B cell (primary cell): ENCODE measurements at regions not wholly inside any gene's neighbourhood (a gene's known extent, or its start where the extent isn't known, plus 50 kb on each side); places are given as distances from the start of the nearest gene placed in this dataset.

ENCODE experiments used
- ATAC-seq: fragments of 200-7000 bp; cut with Tn5 transposase; one replicate; pipeline ENCODE4 v1.10.0; 2021; ENCODE audit warnings: low read depth, mild to moderate bottlenecking, moderate number of reproducible peaks, moderate library complexity
- CTCF ChIA-PET: fragments of 350-600 bp; sonication (Branson Sonifier 250); formaldehyde crosslinking; loops from one replicate; lab custom pipeline; 2021; ENCODE audit warnings: antibody characterized with exemption, inconsistent platforms; lab: Charles Lee
- POLR2A ChIA-PET: fragments of 350-600 bp; sonication (Branson Sonifier 250); formaldehyde crosslinking; loops from one replicate; lab custom pipeline; 2021; ENCODE audit warnings: antibody characterized with exemption; lab: Charles Lee
- DNase-seq: peaks from one replicate; pipeline ENCODE4 v3.0.0; 2013
- H2AFZ ChIP-seq: 2 replicates; pipeline ENCODE4 v1.6.1; 2012; ENCODE audit warnings: mild to moderate bottlenecking, low read depth, low read length; ENCODE audit not compliant: insufficient read depth, poor library complexity, severe bottlenecking
- H3K27ac ChIP-seq, 2 donors: 1 replicate in 1 of 2; 2 replicates in 1 of 2; pipeline ENCODE4 v1.5.1; 2012 to 2013; ENCODE audit warnings: low read length in 2 of 2, mild to moderate bottlenecking in 2 of 2, moderate library complexity in 1 of 2
- H3K27me3 ChIP-seq, 4 experiments: fragments of 200-600 bp in 1 of 4; sonication (generic) in 1 of 4; replicated peaks in 1 of 4; 1 replicate in 2 of 4; 2 replicates in 2 of 4; pipeline versions ENCODE4 v1.6.1 to v1.7.0; 2013 to 2016; ENCODE audit warnings: low read length in 3 of 4, mild to moderate bottlenecking in 2 of 4, mixed read lengths in 1 of 4, moderate library complexity in 1 of 4; ENCODE audit not compliant: insufficient read depth in 4 of 4, control insufficient read depth in 3 of 4; ENCODE audit errors: control extremely low read depth in 1 of 4
- H3K36me3 ChIP-seq, 2 experiments: replicated peaks in 1 of 2; 1 replicate in 1 of 2; 2 replicates in 1 of 2; pipeline versions ENCODE4 v1.6.1 to v1.7.1; 2013; ENCODE audit warnings: low read length in 1 of 2; ENCODE audit not compliant: insufficient read depth in 2 of 2, control insufficient read depth in 1 of 2; ENCODE audit errors: control extremely low read depth in 1 of 2, extremely low read depth in 1 of 2
- H3K4me1 ChIP-seq, 2 donors: fragments of 200-600 bp in 1 of 2; sonication (generic) in 1 of 2; 1 replicate in 1 of 2; 2 replicates in 1 of 2; pipeline versions ENCODE4 v1.5.1 to v1.6.1; 2013 to 2017; ENCODE audit warnings: low read length in 2 of 2; ENCODE audit not compliant: control insufficient read depth in 2 of 2, insufficient read depth in 2 of 2
- H3K4me2 ChIP-seq: replicated peaks from 2 replicates; pipeline ENCODE3; 2012; ENCODE audit warnings: mild to moderate bottlenecking, low read depth, low read length; ENCODE audit not compliant: poor library complexity, severe bottlenecking
- H3K4me3 ChIP-seq, 5 experiments: fragments of 200-600 bp in 1 of 5; sonication (generic) in 1 of 5; 1 replicate in 3 of 5; 2 replicates in 2 of 5; pipeline versions ENCODE4 v1.5.1 to v1.7.0; 2011 to 2016; ENCODE audit warnings: low read length in 4 of 5, mild to moderate bottlenecking in 4 of 5, low read depth in 2 of 5, control low read depth in 1 of 5, moderate library complexity in 1 of 5; ENCODE audit not compliant: insufficient read depth in 1 of 5; ENCODE audit errors: control extremely low read depth in 1 of 5, extremely low read depth in 1 of 5
- H3K79me2 ChIP-seq: fragments of 200-600 bp; sonication (generic); one replicate; pipeline ENCODE4 v1.6.0; 2016; ENCODE audit warnings: low read length; ENCODE audit not compliant: control insufficient read depth, insufficient read depth
- H3K9ac ChIP-seq: fragments of 200-600 bp; sonication (generic); 2 replicates; pipeline ENCODE4 v1.6.1; 2017; ENCODE audit warnings: mild to moderate bottlenecking, low read length, moderate library complexity
- H3K9me3 ChIP-seq, 3 donors: one replicate each; pipeline versions ENCODE4 v1.6.1 to v1.7.1; 2013; ENCODE audit warnings: low read length in 2 of 3; ENCODE audit not compliant: control insufficient read depth in 2 of 3, insufficient read depth in 1 of 3; ENCODE audit errors: control extremely low read depth in 1 of 3
- H4K20me1 ChIP-seq: 2 replicates; pipeline ENCODE4 v1.6.0; 2012; ENCODE audit warnings: mild to moderate bottlenecking, low read length; ENCODE audit not compliant: insufficient read depth, control insufficient read depth, poor library complexity, severe bottlenecking
- H3K27ac Mint-ChIP-seq: one replicate; pipeline ENCODE4 v1.8.0; 2021; ENCODE audit warnings: mixed read lengths
- H3K27me3 Mint-ChIP-seq: one replicate; pipeline ENCODE4 v1.8.0; 2021; ENCODE audit warnings: mixed read lengths
- H3K4me1 Mint-ChIP-seq: one replicate; pipeline ENCODE4 v1.8.0; 2021; ENCODE audit warnings: mixed read lengths
- H3K4me3 Mint-ChIP-seq: one replicate; pipeline ENCODE4 v1.8.0; 2021; ENCODE audit warnings: mixed read lengths
- H3K9me3 Mint-ChIP-seq: one replicate; pipeline ENCODE4 v1.8.0; 2022; ENCODE audit warnings: mixed read lengths; ENCODE audit not compliant: insufficient read depth
- CTCF ChIP-seq: fragments of 200-600 bp; IDR thresholded peaks from one replicate; pipeline ENCODE4 v1.8.0; 2022; ENCODE audit warnings: antibody characterized with exemption, mild to moderate bottlenecking
- EZH2 ChIP-seq: IDR thresholded peaks from 2 replicates; pipeline ENCODE4 v1.6.1; 2012; ENCODE audit warnings: borderline replicate concordance, low read depth, mild to moderate bottlenecking, moderate library complexity, low read length; ENCODE audit not compliant: insufficient read depth, poor library complexity, severe bottlenecking
- WGBS: methylation state at CpG from one replicate; pipeline ENCODE4 v1.1.5; 2013; ENCODE audit warnings: missing lambda C conversion rate; ENCODE audit not compliant: insufficient coverage; 5-methylcytosine and 5-hydroxymethylcytosine counted together
- intact Hi-C: fragments of 100-400 bp; cut with micrococcal nuclease; formaldehyde crosslinking; loops from one replicate; pipeline ENCODE4 v1.10.0; 2022

- ATAC-seq: no peak
- ChIA-PET CTCF (no interaction called here), POLR2A (no interaction called here)
- Histone ChIP-seq H3K27ac (no peak overlapping the region), H3K4me3 (no peak overlapping the region), H3K9ac (no peak overlapping the region), H3K4me2 (no peak overlapping the region), H3K79me2 (no peaks in the 10 kb centered on the region), H3K27me3 (no peaks in the 10 kb centered on the region), H2AFZ (no peak overlapping the region), H3K4me1 (no peaks in the 10 kb centered on the region), H3K9me3 (no peaks in the 10 kb centered on the region), H3K36me3 (no peaks in the 10 kb centered on the region), H4K20me1 (no peaks in the 10 kb centered on the region)
- no peak for TF ChIP-seq CTCF
- Mint-ChIP-seq H3K4me3 (no peak overlapping the region), H3K4me1 (no peaks in the 10 kb centered on the region), H3K27me3 (peaks cover 3% of the 10 kb centered on the region), H3K27ac (no peak overlapping the region), H3K9me3 (no peaks in the 10 kb centered on the region)
- intact Hi-C loops: no loop called here
- DNase-seq: no peak
- 95% methylated on average over 8 of the region's 9 CpGs for WGBS
These were observed 214.0 kb downstream of the EN1 start for GRCh38 chr2:118633371-118634018.

GRCh38 chr2:118632921-118633320 lies 214.5 kb downstream of the EN1 start:
- Histone ChIP-seq H2AFZ (no peak overlapping the region), H3K4me3 (no peak overlapping the region), H4K20me1 (no peaks in the 10 kb centered on the region), H3K9ac (no peak overlapping the region), H3K36me3 (no peaks in the 10 kb centered on the region), H3K27me3 (no peaks in the 10 kb centered on the region), H3K4me1 (no peaks in the 10 kb centered on the region), H3K4me2 (no peak overlapping the region), H3K27ac (no peak overlapping the region), H3K79me2 (no peaks in the 10 kb centered on the region), H3K9me3 (peaks cover 0 to 2% (median 0%) of the 10 kb centered on the region in 3 donors)
- Mint-ChIP-seq H3K27me3 (peaks cover 3% of the 10 kb centered on the region), H3K4me1 (no peaks in the 10 kb centered on the region), H3K4me3 (no peak overlapping the region), H3K27ac (no peak overlapping the region), H3K9me3 (no peaks in the 10 kb centered on the region)
- no CpG with 5 or more reads among the region's 11 CpGs for WGBS
- ChIA-PET POLR2A (no interaction called here), CTCF (no interaction called here)
- no peak for DNase-seq
- TF ChIP-seq EZH2 (no peak), CTCF (no peak)
- intact Hi-C loops: no loop called here
- ATAC-seq: no peak
